HG03571 (cell line): ENCODE measurements at regions not wholly inside any gene's neighbourhood (a gene's known extent, or its start where the extent isn't known, plus 50 kb on each side); places are given as distances from the start of the nearest gene placed in this dataset.

Experiments
- ATAC-seq: cut with Tn5 transposase; IDR thresholded peaks from one replicate; pipeline ENCODE4 v1.9.1; 2021; ENCODE audit not compliant: unreplicated experiment

GRCh38 chr6:164927288-164928056 lies 381.9 kb downstream of the C6orf118 start:
- ATAC-seq: peak; percentile 60

DNA sequence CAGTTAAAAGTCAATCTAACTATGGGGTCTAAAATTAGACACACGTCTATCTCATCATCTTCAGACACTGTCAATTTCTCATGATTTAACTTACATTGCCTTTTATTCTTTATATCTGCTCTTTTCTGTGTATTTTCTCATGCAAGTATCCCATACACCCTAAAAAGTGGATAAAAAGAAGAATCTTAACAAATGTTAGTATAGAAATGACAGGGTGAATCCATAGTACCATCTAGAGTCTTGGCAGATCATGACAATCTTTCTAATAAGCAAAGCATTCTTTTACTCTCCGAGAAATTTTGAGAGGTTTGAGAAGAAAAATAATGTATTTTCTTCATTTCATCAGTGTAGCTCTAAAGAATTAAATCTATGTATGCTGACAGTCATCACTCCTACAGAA lies 382.7 kb downstream of the C6orf118 start:
- ATAC-seq: no peak

- no peak for ATAC-seq
These were observed 383.5 kb downstream of the C6orf118 start for GRCh38 chr6:164925681-164926530.

- no peak for ATAC-seq
These were observed 384.7 kb downstream of the C6orf118 start for GRCh38 chr6:164924674-164925073.

DNA sequence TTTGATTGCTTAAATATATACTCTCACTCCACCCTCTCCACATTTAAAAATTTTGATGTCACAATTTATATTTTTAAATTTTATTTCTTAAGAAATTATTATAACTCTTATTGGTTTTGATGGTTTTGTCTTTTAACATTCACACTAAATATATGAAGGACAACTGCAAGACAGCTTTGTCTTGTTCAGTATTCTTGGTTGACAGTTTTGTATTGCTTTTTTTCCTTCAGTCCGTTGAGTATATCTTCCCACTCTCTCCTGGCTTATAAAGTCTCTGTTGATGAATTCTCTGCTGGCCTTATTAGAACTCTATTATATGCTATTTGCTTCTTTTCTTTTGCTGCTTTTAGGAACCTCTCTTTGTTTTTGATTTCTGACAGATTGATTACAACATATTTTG lies 392.2 kb downstream of the C6orf118 start:
- ATAC-seq: no peak

DNA sequence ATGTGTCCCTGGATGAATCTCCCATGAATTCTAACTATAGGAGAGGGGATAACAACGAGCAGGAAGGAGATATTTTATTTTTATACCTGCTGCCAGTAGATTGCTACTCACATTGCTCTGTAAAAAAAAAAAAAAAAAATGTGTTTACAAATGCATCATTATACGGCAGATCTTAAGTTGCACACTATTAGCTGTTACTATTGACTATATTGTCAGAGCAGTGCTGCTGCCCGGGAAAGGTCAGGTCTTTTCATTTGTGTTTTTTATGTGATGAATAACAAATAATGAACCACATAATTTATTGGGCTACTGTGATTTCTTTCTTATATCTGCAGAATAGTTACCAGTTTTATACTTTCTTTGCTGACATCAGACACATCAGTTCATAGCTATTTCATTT lies 393.3 kb downstream of the C6orf118 start:
- no peak for ATAC-seq

GRCh38 chr6:164911873-164912580 lies 397.4 kb downstream of the C6orf118 start:
- no peak for ATAC-seq

GRCh38 chr6:164911151-164911550 lies 398.3 kb downstream of the C6orf118 start:
- no peak for ATAC-seq

GRCh38 chr6:164906766-164907165 lies 402.6 kb downstream of the C6orf118 start:
- ATAC-seq: no peak

DNA sequence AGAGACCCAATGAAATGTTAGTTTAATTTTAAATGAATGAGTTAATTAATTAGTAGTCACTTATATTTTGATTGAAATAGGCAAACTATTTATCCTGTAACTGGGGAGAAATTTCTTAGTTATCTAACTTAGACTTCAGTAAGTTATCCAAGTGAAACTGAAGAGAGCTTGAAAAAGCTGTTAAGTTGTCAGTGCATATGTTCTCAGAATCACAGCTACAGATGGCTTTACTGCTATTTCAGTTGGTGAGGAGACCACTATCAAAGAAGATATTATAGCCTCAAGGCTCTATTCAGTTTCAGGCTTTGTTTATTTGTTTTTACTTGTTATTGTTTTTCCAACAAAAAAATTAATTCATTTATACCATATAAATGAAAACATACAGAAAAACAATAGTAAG lies 404.1 kb downstream of the C6orf118 start:
- ATAC-seq: no peak

GRCh38 chr6:164898412-164898811 lies 411.0 kb downstream of the C6orf118 start:
- no peak for ATAC-seq

DNA sequence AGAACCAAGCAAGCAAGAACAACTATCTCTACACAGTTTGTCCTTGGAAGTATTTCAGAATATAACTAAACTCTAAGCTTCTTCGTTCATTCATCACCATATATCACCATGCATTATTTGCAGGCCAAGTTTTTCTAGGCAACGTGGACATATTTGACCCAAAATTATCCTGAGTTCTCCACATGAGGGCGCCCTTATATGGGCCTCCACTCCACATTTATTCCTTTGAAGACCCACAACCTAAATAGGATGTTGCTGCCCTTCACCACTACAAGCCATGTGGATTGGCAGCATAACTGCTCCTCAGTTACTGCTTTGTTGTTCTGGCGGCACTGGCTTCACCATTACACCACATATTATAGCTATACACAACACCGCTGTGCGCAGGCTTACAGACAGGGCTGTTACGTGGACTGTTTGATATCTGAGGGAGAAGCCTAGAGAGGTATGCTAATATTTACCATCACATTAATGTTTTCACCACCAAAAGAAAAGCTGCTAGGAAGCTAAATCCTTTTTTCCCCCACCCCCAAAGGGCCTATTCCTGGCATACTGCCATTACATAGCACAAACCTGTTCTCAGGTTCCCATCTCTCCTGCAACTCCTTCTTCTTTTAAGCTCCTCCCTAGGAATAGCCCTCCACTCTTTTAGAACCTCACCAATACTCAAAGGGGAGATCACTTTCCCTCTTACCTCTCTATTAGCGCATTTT lies 411.7 kb downstream of the C6orf118 start:
- ATAC-seq: no peak

DNA sequence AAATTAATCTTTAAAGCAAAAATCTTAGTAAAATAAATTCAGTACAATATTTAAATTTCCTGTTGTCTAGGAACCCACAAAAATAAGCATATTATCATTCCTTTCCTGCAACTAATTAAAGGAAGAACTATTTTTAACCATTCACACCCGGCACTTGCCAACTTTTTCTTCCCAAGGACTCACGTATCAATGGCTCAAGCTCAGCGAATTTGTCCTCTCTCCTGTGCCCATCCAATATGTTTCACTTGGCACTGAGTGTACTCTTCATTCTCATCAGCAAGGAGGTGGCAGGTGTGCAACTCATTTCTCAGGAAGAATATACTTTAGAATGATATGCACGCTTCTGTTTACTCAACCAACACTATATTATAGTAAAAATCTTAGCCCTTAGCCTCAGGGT lies 419.4 kb downstream of the C6orf118 start:
- no peak for ATAC-seq

- ATAC-seq: no peak
These were observed 421.7 kb downstream of the C6orf118 start for GRCh38 chr6:164887660-164888059.

DNA sequence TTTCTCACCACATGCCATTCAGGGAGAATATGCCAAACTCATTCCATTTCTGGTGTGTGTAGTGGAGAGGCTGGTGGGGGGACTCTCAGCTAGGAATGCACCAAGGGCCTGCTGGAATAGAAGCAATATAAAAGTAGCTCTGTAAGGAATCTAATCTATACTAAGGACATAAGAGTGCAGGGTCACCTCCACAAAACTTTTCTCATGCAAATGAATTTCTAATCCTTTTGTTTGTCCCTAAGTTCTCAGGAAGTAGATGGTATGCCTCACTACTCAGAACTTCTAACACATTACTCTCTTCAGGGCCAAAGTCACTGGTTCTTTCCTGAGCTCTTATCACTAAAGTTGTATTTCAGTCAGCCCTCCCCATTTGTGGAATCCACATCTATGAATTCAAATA lies 427.2 kb downstream of the C6orf118 start:
- ATAC-seq: no peak

DNA sequence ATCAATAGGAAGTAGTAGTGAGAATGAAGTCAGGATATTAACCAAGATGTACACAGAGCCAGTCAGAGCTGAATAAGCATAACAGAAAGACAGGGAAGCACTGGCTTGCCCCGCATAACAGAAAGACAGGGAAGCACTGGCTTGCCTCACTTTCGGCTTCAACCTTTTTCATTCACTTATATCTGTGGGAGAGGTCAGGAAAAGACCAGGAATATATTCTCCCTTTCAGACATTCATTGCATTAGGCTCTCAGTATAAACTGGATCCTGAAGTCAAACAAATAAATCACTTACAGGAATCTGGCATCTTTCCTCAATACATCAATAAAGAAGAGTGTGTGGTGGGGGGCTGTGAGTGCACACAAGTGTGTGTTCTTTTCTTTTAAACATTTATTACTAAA lies 437.6 kb downstream of the C6orf118 start:
- no peak for ATAC-seq

DNA sequence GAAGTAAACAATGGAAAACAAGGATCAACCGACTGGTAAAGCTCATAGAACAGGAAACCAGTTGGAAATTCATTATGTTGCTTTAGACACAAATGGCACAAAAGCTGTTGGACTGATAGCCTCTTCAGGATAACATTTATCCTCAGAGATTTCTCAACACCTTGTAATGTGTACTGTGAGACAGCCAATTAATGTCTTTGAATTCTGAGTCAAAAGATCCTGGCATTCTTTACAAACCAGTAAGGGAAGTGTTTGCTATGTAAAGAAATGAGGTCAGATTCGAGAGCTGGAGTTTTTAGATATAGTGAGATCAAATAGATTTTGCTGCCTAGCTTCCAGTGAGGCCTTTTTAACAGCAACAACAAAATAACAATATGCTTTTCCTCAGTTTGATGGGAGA lies 439.2 kb downstream of the C6orf118 start:
- no peak for ATAC-seq

GRCh38 chr6:164861967-164862366 lies 447.4 kb downstream of the C6orf118 start:
- no peak for ATAC-seq

- no peak for ATAC-seq
These were observed 449.6 kb downstream of the C6orf118 start for GRCh38 chr6:164859816-164860215.

DNA sequence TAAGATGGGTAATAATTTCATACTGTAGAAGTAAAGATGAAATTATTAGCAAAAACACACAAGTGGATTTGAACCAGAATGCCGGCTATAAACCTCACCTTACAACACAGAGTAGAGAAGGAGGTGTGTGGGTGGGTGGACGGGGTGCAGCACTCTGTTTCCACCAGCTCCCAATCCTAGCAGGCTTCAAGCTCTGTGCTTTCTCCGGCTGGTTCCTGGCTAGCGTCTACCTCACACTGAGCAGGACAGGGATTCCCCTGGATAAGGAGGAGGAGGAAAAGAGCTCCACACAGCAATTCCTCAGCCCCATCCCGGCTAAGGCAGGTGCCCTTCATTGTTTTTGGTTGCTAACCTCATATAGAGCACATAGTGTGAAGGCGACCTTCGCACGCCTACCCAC lies 453.3 kb downstream of the C6orf118 start:
- ATAC-seq: no peak

GRCh38 chr6:164855281-164855680 lies 454.1 kb downstream of the C6orf118 start:
- ATAC-seq: no peak
